Endothelial cell of umbilical vein (primary cell): ENCODE measurements at regions not wholly inside any gene's neighbourhood (a gene's known extent, or its start where the extent isn't known, plus 50 kb on each side); places are given as distances from the start of the nearest gene placed in this dataset.

Experiments used
- BruUV-seq: library from RNA; stranded (reverse); fragments of 400-500 nt; replicated peaks from 2 replicates; lab custom pipeline; 2021; lab: Mats Ljungman, UMichigan
- CTCF ChIA-PET: fragments of 300-600, 350-600 bp; sonication (Branson Sonifier 250); formaldehyde crosslinking; loops from one replicate; lab custom pipeline; 2021; ENCODE audit warnings: antibody characterized with exemption, inconsistent platforms; lab: Charles Lee
- POLR2A ChIA-PET: fragments of 300-600, 350-600 bp; sonication (Branson Sonifier 250); formaldehyde crosslinking; loops from one replicate; lab custom pipeline; 2021; ENCODE audit warnings: antibody characterized with exemption, inconsistent platforms; lab: Charles Lee
- DNase-seq: peaks from one replicate; pipeline ENCODE4 v3.0.0-alpha.2; 2011; ENCODE audit warnings: low read depth, low spot score
- FAIRE-seq: peaks from 2 replicates; lab custom pipeline; 2011; peaks lifted over from hg19 to GRCh38; lab: Jason Lieb, UNC
- H2AFZ ChIP-seq: 2 replicates; pipeline ENCODE4 v1.6.0; 2012; ENCODE audit warnings: low read depth, low read length, control low read depth, inconsistent platforms
- H3K27ac ChIP-seq: 2 replicates; pipeline ENCODE4 v1.5.1; 2011; ENCODE audit warnings: low read depth, mild to moderate bottlenecking, control low read depth, low read length, moderate library complexity; ENCODE audit not compliant: insufficient read depth
- H3K27me3 ChIP-seq, 2 experiments: 2 replicates each; pipeline versions ENCODE4 v1.6.0 to v1.6.1; 2011; ENCODE audit warnings: low read length in 2 of 2, mixed read lengths in 1 of 2; ENCODE audit not compliant: control insufficient read depth in 2 of 2, insufficient read depth in 2 of 2
- H3K36me3 ChIP-seq, 2 experiments: 2 replicates in 1 of 2; 3 replicates in 1 of 2; pipeline ENCODE4 v1.5.1; 2011; ENCODE audit warnings: low read length in 2 of 2, mild to moderate bottlenecking in 1 of 2, moderate library complexity in 1 of 2; ENCODE audit not compliant: control insufficient read depth in 2 of 2, insufficient read depth in 2 of 2; ENCODE audit errors: extremely low read depth in 1 of 2
- H3K4me1 ChIP-seq: 3 replicates; pipeline ENCODE4 v1.5.1; 2011; ENCODE audit warnings: mild to moderate bottlenecking, low read length; ENCODE audit not compliant: control insufficient read depth, insufficient read depth; ENCODE audit errors: extremely low read depth
- H3K4me2 ChIP-seq: 2 replicates; pipeline ENCODE4 v1.6.1; 2011; ENCODE audit warnings: low read length, control low read depth, mixed read lengths; ENCODE audit not compliant: insufficient read depth
- H3K4me3 ChIP-seq, 3 experiments: fragments of 200-600 bp in 1 of 3; sonication (generic), shearing (Covaris generic) in 1 of 3; replicated peaks in 1 of 3; 2 replicates each; pipeline ENCODE4 v1.5.1; 2011 to 2016; ENCODE audit warnings: control low read depth in 3 of 3, low read length in 3 of 3, mild to moderate bottlenecking in 2 of 3, inconsistent platforms in 1 of 3, low read depth in 1 of 3, moderate library complexity in 1 of 3; ENCODE audit not compliant: insufficient read depth in 1 of 3
- H3K79me2 ChIP-seq: 2 replicates; pipeline ENCODE4 v1.6.0; 2012; ENCODE audit warnings: low read length, inconsistent platforms; ENCODE audit not compliant: control insufficient read depth, insufficient read depth
- H3K9ac ChIP-seq: replicated peaks from 2 replicates; pipeline ENCODE3; 2011; ENCODE audit warnings: low read length, control low read depth; ENCODE audit not compliant: insufficient read depth; ENCODE audit errors: extremely low read depth
- H3K9me1 ChIP-seq: replicated peaks from 3 replicates; pipeline ENCODE4 v1.6.0; 2011; ENCODE audit warnings: mild to moderate bottlenecking, low read length; ENCODE audit not compliant: control insufficient read depth, insufficient read depth; ENCODE audit errors: extremely low read depth
- H3K9me3 ChIP-seq: replicated peaks from 2 replicates; pipeline ENCODE4 v1.5.1; 2012; ENCODE audit warnings: low read length, inconsistent platforms; ENCODE audit not compliant: control insufficient read depth, insufficient read depth
- H4K20me1 ChIP-seq: replicated peaks from 2 replicates; pipeline ENCODE3; 2011; ENCODE audit warnings: mild to moderate bottlenecking, low read length; ENCODE audit not compliant: control insufficient read depth, insufficient read depth; ENCODE audit errors: extremely low read depth
- CTCF ChIP-seq, 2 donors: IDR thresholded peaks; 1 replicate in 1 of 2; 2 replicates in 1 of 2; pipeline ENCODE4 v1.5.1; 2011; ENCODE audit warnings: low read length in 2 of 2, mild to moderate bottlenecking in 2 of 2, moderate library complexity in 2 of 2, control low read depth in 1 of 2, inconsistent platforms in 1 of 2, low read depth in 1 of 2; ENCODE audit not compliant: insufficient read depth in 1 of 2; ENCODE audit errors: extremely low read depth in 1 of 2
- EZH2 ChIP-seq: IDR thresholded peaks from 2 replicates; pipeline ENCODE4 v1.6.1; 2012; ENCODE audit warnings: borderline replicate concordance, low read depth, mild to moderate bottlenecking, moderate library complexity, low read length, inconsistent platforms; ENCODE audit not compliant: severe bottlenecking
- FOS ChIP-seq: IDR thresholded peaks from 2 replicates; pipeline ENCODE4 v1.6.1; 2011; ENCODE audit warnings: mild to moderate bottlenecking, low read length, moderate library complexity, borderline replicate concordance; ENCODE audit not compliant: insufficient read depth
- GATA2 ChIP-seq: IDR thresholded peaks from 2 replicates; pipeline ENCODE4 v1.7.0; 2011; ENCODE audit warnings: low read depth, mild to moderate bottlenecking, moderate library complexity, mixed read lengths, low read length; ENCODE audit not compliant: insufficient read length, insufficient read depth
- JUN ChIP-seq: IDR thresholded peaks from 2 replicates; pipeline ENCODE4 v1.6.1; 2011; ENCODE audit warnings: borderline replicate concordance, low read depth; ENCODE audit not compliant: insufficient read length, insufficient read depth
- MAX ChIP-seq: IDR thresholded peaks from 2 replicates; pipeline ENCODE4 v1.6.1; 2011; ENCODE audit not compliant: insufficient read depth, insufficient read length
- MYC ChIP-seq: IDR thresholded peaks from one replicate; pipeline ENCODE4 v1.6.1; 2011; ENCODE audit warnings: mild to moderate bottlenecking, low read depth, low read length
- POLR2A ChIP-seq: IDR thresholded peaks from 2 replicates; pipeline ENCODE4 v1.6.1; 2012; ENCODE audit warnings: low read depth, mild to moderate bottlenecking, control low read depth, low read length
- POLR2AphosphoS5 ChIP-seq: IDR thresholded peaks from 2 replicates; pipeline ENCODE4 v1.6.1; 2012; ENCODE audit warnings: low read depth, mild to moderate bottlenecking, control low read depth, low read length, moderate library complexity; ENCODE audit not compliant: insufficient read depth
- dilution Hi-C: fragments of 300-500 bp; cut with MboI; formaldehyde crosslinking; loops from one replicate; pipeline ENCODE4 v1.15.0; 2019; ENCODE audit warnings: low sequenced_read_pairs; ENCODE audit not compliant: extremely low pct_ligation_motif_present
- intact Hi-C: fragments of 100-400 bp; cut with micrococcal nuclease; formaldehyde crosslinking; loops from one replicate; pipeline ENCODE4 v1.10.0; 2022

DNA sequence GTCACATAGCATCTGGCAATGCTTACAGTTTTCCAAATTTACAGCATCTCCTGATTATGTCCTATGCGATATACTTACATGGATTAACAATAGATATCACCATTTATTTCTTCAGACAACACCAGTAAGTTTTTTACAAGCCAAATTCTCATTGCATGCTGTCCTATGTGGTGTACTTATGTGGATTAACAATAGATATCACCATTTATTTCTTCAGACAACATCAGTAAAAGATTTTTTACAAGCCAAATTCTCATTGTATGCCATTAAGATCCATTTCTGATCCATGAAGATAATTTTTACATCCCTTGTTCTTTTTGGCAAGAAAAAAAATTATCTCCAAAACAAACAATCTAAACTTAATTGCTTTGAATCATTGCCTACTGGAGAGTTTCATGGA lies 340.9 kb downstream of the KCNN2 start:
- Histone ChIP-seq H3K79me2 (no peaks in the 10 kb centered on the region), H3K9me3 (no peaks in the 10 kb centered on the region), H3K4me3 (no peak overlapping the region), H3K27ac (no peak overlapping the region), H3K4me2 (no peak overlapping the region), H3K27me3 (no peaks in the 10 kb centered on the region), H2AFZ (no peak overlapping the region), H3K9ac (no peak overlapping the region), H3K9me1 (no peaks in the 10 kb centered on the region), H4K20me1 (no peaks in the 10 kb centered on the region), H3K4me1 (no peaks in the 10 kb centered on the region), H3K36me3 (no peaks in the 10 kb centered on the region)
- BruUV-seq: no TSS peak
- no peak for DNase-seq
- intact Hi-C loops: no loop called here
- POLR2A ChIA-PET: no interaction called here
- no peak for FAIRE-seq
- CTCF ChIA-PET: no interaction called here
- dilution Hi-C loops: no loop called here
- TF ChIP-seq POLR2A: no peak
- TF ChIP-seq GATA2: no peak
- TF ChIP-seq CTCF (IDR thresholded peaks at IDR 0.05; ENCODE audit: extremely low read depth in 1 of 2, insufficient read depth in 1 of 2, low read depth in 1 of 2, low read length in 2 of 2): no peak
- TF ChIP-seq JUN: no peak
- no peak for TF ChIP-seq MYC
- no peak for TF ChIP-seq MAX

DNA sequence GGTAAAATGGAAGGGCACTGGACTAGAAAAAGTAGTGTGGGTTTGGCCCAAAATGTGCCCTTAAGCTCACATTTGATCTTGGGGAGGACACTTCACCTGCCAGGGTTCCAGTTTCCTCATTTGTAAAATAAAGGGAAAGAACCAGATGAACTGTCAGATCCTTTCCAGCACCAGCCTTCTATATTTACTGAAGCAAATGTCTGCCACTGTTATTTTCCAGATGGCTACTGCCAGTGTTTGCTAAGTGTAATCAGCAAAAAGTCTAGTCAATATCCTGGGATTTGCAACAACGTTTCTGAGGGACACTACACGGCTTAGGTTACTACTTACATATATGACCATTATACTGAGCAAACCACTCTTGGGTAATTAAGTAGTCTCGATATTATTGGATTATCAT lies 340.3 kb downstream of the KCNN2 start:
- Histone ChIP-seq H3K9ac (no peak overlapping the region), H4K20me1 (no peaks in the 10 kb centered on the region), H3K4me1 (no peaks in the 10 kb centered on the region), H3K27ac (no peak overlapping the region), H2AFZ (no peak overlapping the region), H3K36me3 (no peaks in the 10 kb centered on the region), H3K4me2 (no peak overlapping the region), H3K9me3 (no peaks in the 10 kb centered on the region), H3K4me3 (no peak overlapping the region), H3K27me3 (no peaks in the 10 kb centered on the region), H3K79me2 (no peaks in the 10 kb centered on the region), H3K9me1 (no peaks in the 10 kb centered on the region)
- dilution Hi-C loops: no loop called here
- TF ChIP-seq POLR2AphosphoS5 (no peak), CTCF (IDR thresholded peaks at IDR 0.05; ENCODE audit: extremely low read depth in 1 of 2, insufficient read depth in 1 of 2, low read depth in 1 of 2, low read length in 2 of 2) (no peak), JUN (no peak), FOS (no peak), EZH2 (no peak), MYC (no peak), MAX (no peak), POLR2A (no peak), GATA2 (no peak)
- CTCF ChIA-PET: no interaction called here
- intact Hi-C loops: no loop called here
- FAIRE-seq (no peak), DNase-seq (no peak)
- BruUV-seq: no TSS peak
- POLR2A ChIA-PET: no interaction called here
